Panc1 (cell line): ENCODE measurements at regions not wholly inside any gene's neighbourhood (a gene's known extent, or its start where the extent isn't known, plus 50 kb on each side); places are given as distances from the start of the nearest gene placed in this dataset.

ENCODE experiments used
- ATAC-seq: fragments of 200-7000 bp; cut with Tn5 transposase; 2 replicates; pipeline ENCODE4 v1.9.1; 2020; ENCODE audit warnings: mild to moderate bottlenecking, moderate library complexity
- BruUV-seq: library from RNA; stranded (reverse); fragments of 400-500 nt; replicated peaks from 2 replicates; lab custom pipeline; 2021; lab: Mats Ljungman, UMichigan
- CTCF ChIA-PET: fragments of 300-600 bp; sonication (Branson Sonifier 250); formaldehyde crosslinking; loops from one replicate; lab custom pipeline; 2022; ENCODE audit warnings: antibody characterized with exemption; lab: Charles Lee
- POLR2A ChIA-PET: fragments of 300-600 bp; sonication (Branson Sonifier 250); formaldehyde crosslinking; loops from one replicate; lab custom pipeline; 2022; ENCODE audit warnings: antibody characterized with exemption; lab: Charles Lee
- DNase-seq: peaks from one replicate; pipeline ENCODE4 v3.0.0-alpha.2; 2010; ENCODE audit warnings: low read depth, low spot score
- H3K27ac ChIP-seq: 2 replicates; pipeline ENCODE4 v1.5.1; 2011; ENCODE audit warnings: mild to moderate bottlenecking, low read length, inconsistent platforms
- H3K27me3 ChIP-seq: fragments of 200-500 bp; sonication (Bioruptor generic); 2 replicates; pipeline ENCODE4 v1.6.0; 2014; ENCODE audit warnings: low read length, inconsistent platforms; ENCODE audit not compliant: control insufficient read depth, insufficient read depth
- H3K36me3 ChIP-seq: fragments of 200-500 bp; sonication (Bioruptor generic); 2 replicates; pipeline ENCODE4 v1.5.1; 2014; ENCODE audit warnings: inconsistent platforms, mild to moderate bottlenecking, low read length, moderate library complexity; ENCODE audit not compliant: control insufficient read depth, insufficient read depth
- H3K4me1 ChIP-seq: 2 replicates; pipeline ENCODE4 v1.5.1; 2011; ENCODE audit warnings: inconsistent platforms, mild to moderate bottlenecking, low read length, moderate library complexity; ENCODE audit not compliant: control insufficient read depth, insufficient read depth
- H3K4me3 ChIP-seq, 2 experiments: 2 replicates each; pipeline ENCODE4 v1.5.1; 2011 to 2012; ENCODE audit warnings: low read depth in 2 of 2, low read length in 2 of 2, mild to moderate bottlenecking in 2 of 2, inconsistent platforms in 1 of 2, moderate library complexity in 1 of 2
- H3K9me3 ChIP-seq: fragments of 200-500 bp; sonication (Bioruptor generic); 2 replicates; pipeline ENCODE4 v1.5.1; 2014; ENCODE audit warnings: low read depth, mild to moderate bottlenecking, inconsistent platforms, low read length, moderate library complexity; ENCODE audit not compliant: control insufficient read depth, insufficient read depth
- POLR2AphosphoS5 ChIP-seq: IDR thresholded peaks from 2 replicates; pipeline ENCODE4 v1.6.1; 2012; ENCODE audit warnings: mild to moderate bottlenecking, low read depth, low read length, moderate library complexity
- REST ChIP-seq, 2 experiments: IDR thresholded peaks; 2 replicates each; pipeline ENCODE4 v1.6.1; 2011 to 2012; ENCODE audit warnings: low read depth in 2 of 2, control low read depth in 1 of 2, low read length in 1 of 2, mild to moderate bottlenecking in 1 of 2, moderate library complexity in 1 of 2; ENCODE audit not compliant: insufficient read depth in 1 of 2
- SIN3A ChIP-seq: IDR thresholded peaks from 2 replicates; pipeline ENCODE4 v1.6.1; 2012; ENCODE audit warnings: low read depth, mild to moderate bottlenecking, low read length, moderate library complexity, borderline replicate concordance; ENCODE audit not compliant: insufficient read depth
- TCF7L2 ChIP-seq: IDR thresholded peaks from 2 replicates; pipeline ENCODE4 v1.6.1; 2011; ENCODE audit warnings: mild to moderate bottlenecking, low read depth, low read length, inconsistent platforms
- in situ Hi-C: cut with HindIII; loops from 2 replicates; pipeline ENCODE4 v1.10.0; 2016; ENCODE audit warnings: low sequenced_read_pairs, low pct_unique_long_range_greater_than_20kb
- intact Hi-C: fragments of 100-400 bp; cut with micrococcal nuclease; formaldehyde crosslinking; loops from one replicate; pipeline ENCODE4 v1.10.0; 2022; ENCODE audit not compliant: unreplicated experiment
- TF ChIP-seq, protein P1 (sequence below): fragments of 450-650 bp; IDR thresholded peaks from 2 replicates; pipeline ENCODE4 v1.5.1; 2017; ENCODE audit warnings: mild to moderate bottlenecking

DNA sequence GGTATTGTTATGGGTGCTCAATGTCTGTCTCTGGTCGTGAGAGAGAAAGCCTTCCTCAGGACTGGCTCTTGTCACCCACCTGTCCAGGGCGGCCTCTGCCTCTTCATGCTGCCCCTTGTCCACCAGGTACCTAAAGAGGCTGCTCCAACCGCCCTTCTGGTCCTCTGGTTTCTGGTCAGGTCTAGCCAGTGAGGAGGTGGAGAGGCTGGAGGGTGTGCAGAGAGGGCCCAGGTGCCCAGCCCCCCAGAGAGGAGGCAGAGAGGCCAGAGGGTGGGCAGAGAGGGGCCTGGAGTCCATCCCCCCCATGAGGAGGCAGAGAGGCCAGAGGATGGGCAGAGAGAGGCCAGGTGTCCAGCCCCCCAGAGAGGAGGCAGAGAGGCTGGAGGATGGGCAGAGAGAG lies 329.8 kb upstream of the IRX4 start:
- no TSS peak for BruUV-seq
- no peak for TF ChIP-seq POLR2AphosphoS5
- no peak for TF ChIP-seq REST (IDR thresholded peaks at IDR 0.05; ENCODE audit: insufficient read depth in 1 of 2, low read depth in 2 of 2, low read length in 1 of 2)
- TF ChIP-seq SIN3A, result no peak
- TF ChIP-seq TCF7L2, result no peak
- TF ChIP-seq, protein P1, sequence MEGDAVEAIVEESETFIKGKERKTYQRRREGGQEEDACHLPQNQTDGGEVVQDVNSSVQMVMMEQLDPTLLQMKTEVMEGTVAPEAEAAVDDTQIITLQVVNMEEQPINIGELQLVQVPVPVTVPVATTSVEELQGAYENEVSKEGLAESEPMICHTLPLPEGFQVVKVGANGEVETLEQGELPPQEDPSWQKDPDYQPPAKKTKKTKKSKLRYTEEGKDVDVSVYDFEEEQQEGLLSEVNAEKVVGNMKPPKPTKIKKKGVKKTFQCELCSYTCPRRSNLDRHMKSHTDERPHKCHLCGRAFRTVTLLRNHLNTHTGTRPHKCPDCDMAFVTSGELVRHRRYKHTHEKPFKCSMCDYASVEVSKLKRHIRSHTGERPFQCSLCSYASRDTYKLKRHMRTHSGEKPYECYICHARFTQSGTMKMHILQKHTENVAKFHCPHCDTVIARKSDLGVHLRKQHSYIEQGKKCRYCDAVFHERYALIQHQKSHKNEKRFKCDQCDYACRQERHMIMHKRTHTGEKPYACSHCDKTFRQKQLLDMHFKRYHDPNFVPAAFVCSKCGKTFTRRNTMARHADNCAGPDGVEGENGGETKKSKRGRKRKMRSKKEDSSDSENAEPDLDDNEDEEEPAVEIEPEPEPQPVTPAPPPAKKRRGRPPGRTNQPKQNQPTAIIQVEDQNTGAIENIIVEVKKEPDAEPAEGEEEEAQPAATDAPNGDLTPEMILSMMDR, result no peak
- DNase-seq, result no peak
- peaks cover 20% of the 10 kb centered on the region for H3K27me3 ChIP-seq
- in situ Hi-C loops, result no loop called here
- H3K36me3 ChIP-seq, result no peaks in the 10 kb centered on the region
- H3K9me3 ChIP-seq, result no peaks in the 10 kb centered on the region
- POLR2A ChIA-PET, result no interaction called here
- H3K4me1 ChIP-seq, result no peaks in the 10 kb centered on the region
- intact Hi-C loops, result no loop called here
- CTCF ChIA-PET, result no interaction called here
- H3K27ac ChIP-seq, result no peak overlapping the region
- ATAC-seq, result no peak
- no peak overlapping the region for H3K4me3 ChIP-seq

GRCh38 chr5:2208239-2208544 lies 325.5 kb upstream of the IRX4 start:
- no peak for ATAC-seq
- intact Hi-C loops, result no loop called here
- H3K27ac ChIP-seq, result no peak overlapping the region
- H3K9me3 ChIP-seq, result no peaks in the 10 kb centered on the region
- H3K36me3 ChIP-seq, result no peaks in the 10 kb centered on the region
- TF ChIP-seq POLR2AphosphoS5 (no peak), SIN3A (no peak), TCF7L2 (no peak), REST (IDR thresholded peaks at IDR 0.05; ENCODE audit: insufficient read depth in 1 of 2, low read depth in 2 of 2, low read length in 1 of 2) (no peak)
- TF ChIP-seq, protein P1, result no peak; the same call in none of the 2 replicates
- POLR2A ChIA-PET, result no interaction called here
- H3K4me3 ChIP-seq, result no peak overlapping the region
- peaks cover 10% of the 10 kb centered on the region for H3K27me3 ChIP-seq
- CTCF ChIA-PET, result no interaction called here
- no TSS peak for BruUV-seq
- in situ Hi-C loops, result no loop called here
- no peaks in the 10 kb centered on the region for H3K4me1 ChIP-seq
- DNase-seq, result no peak
